NCI-H82 treated with DMSO at 0.1 percent for 48 hours (cell line): ENCODE measurements at regions not wholly inside any gene's neighbourhood (a gene's known extent, or its start where the extent isn't known, plus 50 kb on each side); places are given as distances from the start of the nearest gene placed in this dataset.

ENCODE experiments used
- DNase-seq: peaks from one replicate; lab custom pipeline; 2025; ENCODE audit not compliant: unreplicated experiment; lab: John Stamatoyannopoulos, UW

DNA sequence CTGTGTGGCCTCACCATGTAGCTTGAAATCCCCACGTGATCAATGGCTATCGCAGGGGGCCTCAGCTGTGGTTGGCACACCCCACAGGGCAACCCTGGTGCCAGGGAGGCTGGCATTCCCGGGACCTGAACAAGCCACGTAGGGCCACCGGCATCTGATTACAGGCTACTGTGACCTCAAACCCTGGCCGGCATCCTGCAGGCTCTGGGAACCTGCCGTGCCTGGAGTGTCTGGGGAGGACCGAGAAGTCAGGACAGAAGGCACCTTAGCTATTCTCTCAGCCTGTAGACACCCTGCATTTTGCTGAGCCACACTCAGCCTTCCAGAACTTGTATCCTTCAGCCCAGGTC lies 213.0 kb downstream of the GLI2 start:
- DNase-seq: no peak

DNA sequence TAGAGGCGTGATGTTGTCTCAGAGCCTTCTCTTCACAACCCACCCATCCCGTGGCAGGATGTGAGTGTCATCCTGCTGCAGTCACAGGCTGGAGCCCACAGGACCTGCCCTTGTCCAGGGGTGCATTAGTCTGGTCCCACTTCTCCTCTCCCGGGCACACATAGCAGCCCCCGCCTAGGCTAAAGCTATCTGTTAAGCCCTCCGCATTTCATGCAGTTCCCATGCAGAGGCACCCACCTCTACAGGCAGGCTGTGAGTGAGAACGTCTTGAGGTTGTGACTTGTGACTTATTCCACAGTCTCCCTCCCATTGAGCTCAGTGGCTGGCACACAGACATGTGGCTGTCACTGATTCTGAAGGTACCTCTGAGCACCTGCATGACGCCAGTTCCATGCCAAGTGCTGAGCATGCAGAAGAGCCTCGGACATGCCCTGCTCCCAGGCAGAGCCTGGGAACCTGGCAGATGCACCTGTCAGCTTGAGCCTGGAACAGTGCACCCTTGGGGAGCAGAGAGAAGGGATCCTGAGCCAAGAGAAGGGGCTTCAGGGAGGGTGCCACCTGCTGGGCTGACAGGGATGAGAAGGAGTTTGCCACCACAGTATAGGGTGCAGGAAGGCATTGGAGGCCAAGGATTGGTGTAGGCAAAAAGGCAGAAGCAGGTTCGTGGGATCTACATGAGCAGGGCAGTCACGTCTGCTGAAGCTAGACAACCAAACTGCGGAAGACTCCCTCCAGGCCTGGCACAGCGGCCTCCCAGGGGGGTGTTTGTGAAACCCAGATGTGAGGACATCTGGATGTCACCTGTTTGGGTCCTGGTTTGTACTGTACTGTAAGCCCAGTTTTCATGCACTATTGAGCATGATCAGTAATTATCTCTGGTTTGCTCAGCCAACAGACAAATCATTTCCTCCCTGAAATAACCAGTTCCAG lies 213.6 kb downstream of the GLI2 start:
- DNase-seq: no peak

DNA sequence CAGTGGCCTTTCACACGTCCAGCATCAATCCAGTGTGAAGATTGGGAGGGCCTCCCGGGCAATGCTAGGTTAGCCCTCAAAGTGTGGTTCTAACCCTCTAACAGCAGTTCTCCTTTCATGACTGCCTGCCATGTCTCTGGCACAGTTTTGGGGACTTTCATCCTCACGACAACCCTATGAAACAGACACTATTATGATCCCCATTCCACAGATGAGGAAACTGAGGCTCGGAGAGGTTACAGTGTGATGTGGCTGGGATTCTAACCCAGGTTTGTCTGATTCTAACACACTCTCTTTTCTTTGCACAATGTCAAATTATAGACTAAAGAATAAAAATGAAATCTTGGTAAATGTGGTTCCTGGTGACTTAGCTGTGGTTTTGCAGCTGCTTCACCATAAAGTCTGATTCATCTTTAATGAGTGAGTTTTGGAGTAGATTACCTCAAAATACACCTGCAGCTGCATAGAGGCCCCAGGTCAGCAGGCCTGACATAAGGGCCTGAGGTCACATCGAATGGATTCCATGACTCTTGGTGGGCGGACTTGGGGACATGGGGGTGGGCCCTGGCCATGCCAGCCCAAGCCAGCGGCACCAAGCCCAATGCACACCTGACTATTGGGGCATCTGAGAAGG lies 214.4 kb downstream of the GLI2 start:
- no peak for DNase-seq

DNA sequence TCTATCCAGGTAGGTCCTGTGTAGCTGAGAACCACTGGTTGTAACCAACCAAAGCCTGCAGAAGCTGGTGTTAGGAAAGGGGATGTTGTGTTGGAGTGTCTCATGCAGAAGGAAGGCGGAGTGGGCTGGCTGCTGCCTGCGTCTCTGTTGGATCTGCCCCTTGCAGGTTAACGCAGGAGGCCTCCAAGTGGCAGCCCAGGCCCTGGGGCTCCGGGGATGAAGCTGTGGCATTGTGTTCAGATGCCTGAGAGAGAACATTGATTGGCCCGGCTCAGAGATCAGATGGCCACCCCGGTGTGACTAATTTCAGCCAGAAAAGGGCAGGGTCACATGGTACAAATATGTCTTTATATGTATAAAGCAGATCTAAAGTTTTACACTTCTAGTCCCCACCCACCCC lies 216.0 kb downstream of the GLI2 start:
- DNase-seq: no peak

DNA sequence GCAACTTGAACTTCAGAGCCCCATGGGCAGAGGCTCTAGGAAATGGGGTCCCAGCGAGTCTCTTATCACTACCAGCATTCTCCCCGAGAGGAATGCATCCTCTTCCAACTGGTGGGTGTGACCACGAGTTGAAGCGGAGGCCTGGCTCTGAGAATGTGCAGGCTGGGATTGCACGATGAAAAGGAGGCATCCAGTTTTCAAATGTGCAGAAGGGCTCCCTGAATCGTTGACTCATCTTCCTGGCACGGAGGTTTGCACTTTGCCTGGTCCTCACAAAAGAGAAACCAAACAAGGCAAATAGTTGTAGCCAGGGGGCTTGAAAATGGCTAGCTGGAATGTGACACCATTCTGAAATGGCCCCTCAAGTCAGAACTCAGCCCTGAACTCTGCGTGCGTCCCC lies 216.7 kb downstream of the GLI2 start:
- DNase-seq: no peak

DNA sequence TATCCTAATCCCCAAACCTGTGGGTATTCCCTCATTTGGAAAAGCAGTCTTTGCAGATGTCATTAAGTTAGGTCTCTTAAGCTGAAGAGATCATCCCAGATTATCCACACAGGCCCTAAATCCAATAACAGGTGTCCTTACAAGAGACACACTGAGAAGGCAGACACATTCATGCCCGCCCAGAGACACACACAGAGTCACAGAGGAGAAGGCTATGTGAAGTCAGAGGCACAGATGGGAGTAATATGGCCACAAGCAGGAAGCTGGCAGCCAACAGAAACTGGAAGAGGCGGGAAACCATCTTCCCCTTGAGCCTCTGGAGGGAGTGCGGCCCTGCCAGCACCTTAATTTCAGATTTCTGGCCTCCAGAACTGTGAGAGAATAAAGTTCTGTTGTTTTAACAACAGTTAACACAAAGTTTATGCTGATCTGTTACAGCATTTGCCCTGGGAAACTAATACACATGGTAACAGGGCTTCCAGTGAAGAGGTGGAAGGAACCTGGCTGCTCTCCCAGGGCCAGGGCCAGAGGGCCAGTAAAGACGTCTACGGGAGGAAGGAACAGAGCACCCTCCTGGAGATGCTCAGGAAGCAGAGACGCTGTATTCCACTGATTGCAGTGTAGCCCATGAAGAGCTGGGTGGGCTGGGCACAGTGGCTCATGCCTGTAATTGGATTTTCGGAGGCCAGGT lies 217.5 kb downstream of the GLI2 start:
- peak; percentile 97 for DNase-seq

DNA sequence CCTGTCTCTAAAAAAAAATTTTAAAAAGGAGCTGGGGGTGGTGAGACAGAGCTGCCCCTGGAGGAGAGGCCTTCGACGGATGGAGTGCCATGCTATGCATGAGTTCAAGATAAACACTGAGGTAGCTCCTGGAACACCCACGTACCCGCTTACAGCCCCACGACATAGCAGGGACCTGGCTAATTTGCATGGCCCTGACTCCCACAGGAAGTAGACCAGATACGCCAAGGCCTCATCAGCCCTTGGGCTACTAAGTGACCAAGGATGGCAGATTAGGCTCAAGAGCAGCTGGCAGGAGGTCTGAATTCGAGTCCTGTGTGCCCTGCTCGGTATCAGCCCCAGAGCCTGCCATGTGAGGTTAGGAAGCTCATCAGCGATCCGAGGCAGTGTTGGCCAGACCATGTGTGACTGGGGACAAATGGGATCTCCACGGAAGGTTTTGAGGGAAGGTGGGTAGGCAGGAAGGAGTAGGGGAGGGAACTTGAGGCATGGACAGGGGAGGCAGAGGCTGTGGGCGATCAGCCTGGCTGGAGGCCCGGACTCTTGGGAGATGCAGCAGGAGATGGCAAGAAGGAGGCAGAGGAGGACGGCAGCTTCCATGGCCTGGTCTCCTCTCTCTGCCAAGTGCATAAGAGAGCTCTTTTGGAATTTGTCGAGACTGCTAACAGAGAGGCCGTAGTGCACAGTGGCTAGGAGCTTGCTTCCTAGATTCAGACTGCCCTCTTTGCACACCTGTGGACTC lies 218.3 kb downstream of the GLI2 start:
- no peak for DNase-seq

DNA sequence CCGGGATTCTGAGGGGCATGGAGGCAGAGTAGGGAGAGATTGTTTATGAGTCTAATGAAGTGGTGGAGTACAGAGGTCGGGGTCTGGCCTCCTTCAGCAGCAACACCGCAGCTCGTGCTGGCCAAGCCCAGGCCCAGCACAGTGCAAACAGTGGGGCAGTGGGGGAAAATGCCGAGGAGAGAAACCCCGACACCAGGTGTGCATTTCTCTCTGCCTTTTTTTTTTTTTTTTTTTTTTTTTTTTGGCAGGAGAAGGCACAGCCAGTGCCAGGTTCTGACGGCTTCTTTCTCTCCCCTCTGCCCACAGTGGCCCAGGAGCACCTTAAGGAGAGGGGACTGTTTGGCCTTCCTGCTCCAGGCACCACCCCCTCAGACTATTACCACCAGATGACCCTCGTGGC lies 219.3 kb downstream of the GLI2 start:
- no peak for DNase-seq

DNA sequence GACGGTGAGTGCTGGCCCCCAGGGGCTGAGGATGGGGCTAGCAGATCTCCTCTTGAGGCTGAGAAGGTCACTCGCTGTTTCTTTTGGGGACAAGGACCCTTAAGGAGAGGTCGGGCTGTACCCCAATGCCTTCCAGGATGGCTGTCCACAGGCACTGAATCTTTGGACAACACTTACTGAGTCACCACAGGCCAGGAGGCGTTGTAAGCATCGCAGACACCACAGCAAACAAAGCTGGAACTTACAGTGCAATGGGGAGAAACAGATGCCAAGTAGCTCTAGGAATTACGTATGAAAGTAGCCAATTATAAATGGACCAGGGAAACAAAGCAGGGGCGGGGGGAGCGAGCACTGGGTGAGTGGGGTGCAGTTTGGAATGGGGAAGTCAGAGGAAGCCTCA lies 219.8 kb downstream of the GLI2 start:
- DNase-seq: no peak

DNA sequence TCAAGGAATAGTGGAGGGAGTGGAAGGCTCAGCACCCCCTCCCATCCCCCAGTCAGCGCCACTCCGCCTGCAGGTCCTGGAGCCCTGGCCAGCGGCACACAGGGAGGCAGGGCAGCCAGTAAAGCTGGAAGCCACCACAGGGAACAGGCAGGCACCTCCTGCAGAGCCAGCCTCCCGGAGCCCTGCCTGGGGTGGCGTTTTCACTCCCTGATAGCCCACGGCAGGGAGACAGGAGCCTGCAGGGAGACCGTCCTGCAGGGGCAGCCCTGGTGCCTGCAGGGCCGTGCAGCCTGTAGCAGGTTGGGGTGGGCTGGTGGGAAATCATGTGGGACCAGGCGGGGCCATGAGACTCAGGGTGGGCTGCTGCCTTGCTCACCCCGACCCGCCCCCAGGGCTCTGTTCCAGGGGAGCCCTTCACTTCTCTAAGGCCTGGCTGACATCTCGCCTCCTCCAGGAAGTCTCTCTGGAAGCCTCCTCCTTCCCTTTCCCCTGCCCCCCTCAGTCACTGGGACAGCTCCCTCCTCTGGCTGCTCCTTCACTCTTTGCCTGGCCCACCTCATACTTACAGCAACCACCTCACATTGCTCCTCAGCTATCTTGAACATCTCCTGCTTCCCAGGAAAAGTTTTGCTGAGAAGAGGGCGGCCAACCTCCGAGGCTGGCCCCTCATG lies 221.0 kb downstream of the GLI2 start:
- no peak for DNase-seq

DNA sequence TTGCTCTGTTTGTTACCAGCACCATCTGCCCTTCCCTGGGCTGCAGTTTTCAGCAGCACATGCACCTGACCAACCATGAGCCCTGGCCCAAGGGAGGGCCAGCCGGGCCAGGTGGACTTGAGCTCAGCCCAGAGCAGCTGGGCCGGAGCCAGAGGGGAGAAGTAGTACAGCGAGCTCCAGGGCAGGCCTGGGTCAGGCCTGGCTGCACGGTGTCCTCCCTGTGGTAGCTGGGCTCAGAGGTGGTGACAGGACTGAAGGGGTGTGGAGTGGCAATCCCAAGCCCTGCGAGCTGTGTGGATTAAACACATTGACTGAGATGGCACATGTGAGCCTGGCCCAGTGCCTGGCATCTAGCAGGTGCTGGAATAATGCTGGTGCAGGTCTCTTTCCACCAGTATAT lies 222.2 kb downstream of the GLI2 start:
- DNase-seq: no peak

DNA sequence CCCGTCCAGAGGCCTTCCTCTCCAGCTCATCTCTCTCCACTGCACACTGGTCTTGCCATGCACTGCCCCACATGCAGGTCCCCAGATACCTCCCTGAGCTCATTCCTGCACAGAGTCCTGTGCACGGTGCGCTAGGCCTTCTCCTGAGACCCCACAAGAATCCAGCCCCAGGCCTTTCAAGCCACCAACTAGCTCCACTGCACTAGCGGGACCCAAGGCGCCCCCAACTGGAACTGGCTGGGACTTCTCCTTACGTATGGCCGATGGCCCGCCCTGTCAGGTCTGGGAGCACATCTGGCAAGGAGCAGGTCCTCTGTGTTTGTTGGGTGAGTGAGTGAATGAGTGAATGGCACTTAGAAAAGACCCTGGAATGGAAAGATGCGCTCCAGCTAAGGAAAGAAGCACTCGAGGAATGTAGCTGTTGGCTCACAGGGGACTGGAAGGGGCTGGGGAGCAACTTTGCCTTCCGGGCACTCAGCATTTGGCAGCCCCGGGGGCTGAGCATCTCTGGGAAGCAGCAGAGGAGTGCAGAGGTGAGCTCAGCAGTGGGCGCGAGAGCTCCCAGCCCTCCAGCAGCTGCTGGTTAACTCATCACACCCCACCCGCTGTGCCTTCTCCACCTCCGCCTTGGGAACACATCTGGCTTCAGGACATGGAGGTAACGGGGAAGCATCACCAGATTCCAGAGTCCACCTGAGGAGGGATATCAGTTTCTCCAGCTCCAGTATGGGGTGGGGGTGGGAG lies 223.1 kb downstream of the GLI2 start:
- no peak for DNase-seq

DNA sequence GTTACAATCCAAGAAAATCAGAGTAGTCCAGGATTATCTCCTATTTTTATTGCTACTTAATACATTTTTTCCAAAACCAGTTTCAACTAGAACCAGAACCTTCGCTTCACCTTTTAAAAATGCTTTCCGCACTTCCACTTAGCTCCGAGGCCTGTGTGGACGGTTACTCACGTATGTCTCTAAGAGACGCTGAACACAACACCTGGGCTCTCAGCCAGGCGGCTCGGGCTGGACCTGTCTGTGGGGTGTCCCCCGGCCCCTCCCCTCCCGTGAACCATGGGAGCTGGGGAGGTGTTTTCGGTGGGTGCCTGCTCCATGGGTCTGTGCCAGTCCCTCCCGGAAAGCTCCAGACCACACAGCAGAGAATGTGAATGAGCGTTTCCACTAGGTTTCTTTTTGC lies 223.8 kb downstream of the GLI2 start:
- DNase-seq: no peak

DNA sequence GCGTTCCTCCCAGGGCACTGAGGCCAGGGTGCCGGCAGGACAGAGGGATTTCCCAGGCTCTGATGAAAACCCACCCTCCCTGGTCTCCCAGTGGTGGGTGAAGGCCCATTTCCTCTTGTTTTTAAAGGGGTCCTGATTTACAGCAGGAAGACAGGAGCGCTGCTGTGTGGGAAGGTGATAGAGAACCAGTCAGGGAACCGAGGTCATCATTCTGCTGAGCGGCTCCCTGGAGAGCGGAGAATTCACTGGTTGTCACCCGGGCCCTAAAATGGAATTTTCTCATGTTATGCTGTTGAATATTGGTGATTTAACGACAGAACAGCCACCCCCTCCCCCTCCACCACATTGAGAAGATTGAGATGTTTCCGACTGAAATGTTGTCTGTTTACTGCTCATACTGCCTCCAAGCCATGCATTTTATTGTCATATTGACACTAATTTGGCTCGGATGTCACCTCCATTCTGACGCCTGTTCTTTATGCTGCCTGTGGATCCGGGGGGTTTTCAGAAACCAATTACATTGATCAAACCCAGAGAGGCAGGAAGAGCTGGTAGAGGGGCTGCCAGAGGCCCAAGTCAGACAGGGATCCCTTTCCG lies 225.2 kb downstream of the GLI2 start:
- DNase-seq: no peak

DNA sequence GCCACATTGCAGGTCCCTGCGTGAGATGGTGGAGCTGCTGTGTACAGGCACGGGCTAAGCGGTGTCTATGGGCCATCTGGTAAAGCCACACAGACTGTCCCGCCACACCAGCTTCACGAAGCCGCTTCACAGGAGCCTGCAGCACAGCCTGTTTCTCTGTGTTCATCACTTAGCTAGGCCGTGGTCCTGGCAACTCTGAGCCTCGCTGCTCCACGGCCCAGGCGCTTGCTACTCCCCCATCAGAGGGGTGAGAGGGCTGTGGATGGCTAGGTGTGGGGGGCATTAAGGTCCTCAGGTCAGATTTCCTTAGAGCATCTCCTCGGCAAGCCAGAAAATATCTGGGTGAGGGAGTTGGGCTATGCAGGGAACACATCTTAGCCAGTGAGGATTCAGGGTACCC lies 225.7 kb downstream of the GLI2 start:
- DNase-seq: no peak

DNA sequence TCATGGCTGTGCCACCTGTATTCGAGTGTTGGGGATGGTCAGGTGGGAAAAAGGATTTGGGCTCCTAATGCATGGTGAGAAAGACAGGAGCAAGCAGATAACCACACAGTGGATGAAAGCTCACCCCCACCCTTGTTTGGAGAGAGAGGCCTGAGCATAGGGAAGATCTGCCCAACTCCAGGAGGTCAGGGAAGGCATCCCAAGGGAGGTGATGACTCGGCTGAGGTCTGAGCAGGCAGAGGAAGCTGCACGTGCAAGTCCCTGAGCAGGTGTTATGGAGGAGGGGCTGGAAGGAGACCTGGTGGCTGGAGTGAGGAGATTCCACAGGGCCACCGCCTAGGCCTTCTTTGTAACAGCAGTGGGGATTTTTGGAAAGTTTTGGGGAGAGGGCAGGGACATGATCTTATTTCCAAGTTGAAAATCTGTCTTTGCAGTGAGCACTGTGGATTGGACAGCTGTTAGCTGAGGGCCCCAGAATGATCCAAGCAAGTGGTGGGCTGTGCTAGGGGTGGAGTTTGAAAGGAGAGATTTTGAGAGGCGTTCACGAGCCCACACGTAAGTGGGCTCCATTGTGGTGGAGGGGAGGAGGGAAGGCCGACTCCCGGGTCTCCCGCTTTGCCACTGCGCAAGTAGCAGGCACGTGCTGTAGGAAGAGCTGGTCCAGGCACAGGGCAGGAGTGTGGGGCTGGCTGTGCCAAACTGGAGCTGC lies 228.5 kb downstream of the GLI2 start:
- no peak for DNase-seq

DNA sequence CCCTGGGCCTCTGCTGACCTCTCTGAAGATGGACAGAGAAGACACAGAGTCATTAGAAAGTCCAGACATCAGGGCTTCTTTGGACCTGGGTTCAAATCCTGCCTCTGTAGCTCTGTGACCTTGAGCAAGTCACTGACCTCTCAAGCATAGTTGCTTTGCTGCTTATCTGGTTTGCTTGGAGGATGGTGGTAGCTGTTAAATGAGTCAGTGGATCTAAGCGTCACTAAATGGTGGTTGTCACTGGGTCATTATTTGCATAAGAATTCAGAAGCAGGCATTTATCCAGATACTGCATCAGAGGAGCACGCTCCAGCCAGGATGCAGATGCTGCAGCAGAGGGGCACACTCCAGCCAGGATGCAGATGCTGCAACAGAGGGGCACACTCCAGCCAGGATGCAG lies 229.2 kb downstream of the GLI2 start:
- no peak for DNase-seq

DNA sequence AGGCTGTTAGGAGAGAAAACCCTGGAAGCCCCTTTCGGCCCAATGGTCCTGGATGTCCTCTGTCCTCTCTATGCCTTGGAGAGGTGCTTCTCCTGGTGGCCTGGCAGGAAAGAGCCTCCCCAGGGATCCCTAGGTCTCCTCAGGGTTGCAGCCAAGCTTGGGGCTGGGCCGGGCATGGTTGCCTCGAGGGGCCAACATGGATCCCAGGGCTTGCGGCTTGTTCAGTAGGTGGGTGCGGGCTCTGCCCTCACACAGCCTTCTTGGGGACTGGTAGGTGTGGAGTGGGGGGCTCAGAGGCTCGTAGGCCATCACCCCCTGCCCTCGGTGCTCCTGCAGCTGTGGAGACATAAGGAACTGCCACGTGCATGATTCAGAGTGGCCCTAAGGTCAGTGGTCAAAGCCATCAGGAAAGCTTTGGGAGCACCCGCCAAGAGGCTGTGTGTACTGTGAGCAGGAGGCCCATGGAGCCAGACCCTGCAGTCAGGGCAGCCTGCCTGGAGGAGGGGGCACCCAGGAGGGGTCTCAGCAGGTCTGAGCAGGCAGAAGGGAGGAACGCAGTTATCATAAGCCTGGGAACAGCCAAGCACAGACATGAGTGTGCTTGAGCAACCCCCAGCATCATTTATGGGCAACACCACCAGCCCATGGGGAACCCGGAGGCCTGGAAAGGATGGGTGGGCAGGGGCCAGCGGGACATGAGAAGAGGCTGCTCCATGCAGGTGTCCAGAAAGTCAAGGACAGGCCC lies 231.0 kb downstream of the GLI2 start:
- DNase-seq: no peak
